AG09319 (cell line): ENCODE measurements at regions not wholly inside any gene's neighbourhood (a gene's known extent, or its start where the extent isn't known, plus 50 kb on each side); places are given as distances from the start of the nearest gene placed in this dataset.
"Not testable (repeated sequence)": the region's sequence is repeated elsewhere in the genome, so short reads cannot be mapped to it uniquely, and the experiment has no call there.

Experiments
- DNase-seq: peaks from one replicate; pipeline ENCODE4 v3.0.0-alpha.2; 2010; ENCODE audit warnings: low read depth; ENCODE audit errors: extremely low read depth
- CTCF ChIP-seq: IDR thresholded peaks from 2 replicates; pipeline ENCODE4 v1.5.1; 2011; ENCODE audit warnings: low read depth, mild to moderate bottlenecking, inconsistent platforms, low read length, moderate library complexity

- TF ChIP-seq CTCF: no peak
- DNase-seq: no peak
Observed at GRCh38 chr16:21339941-21340340, 61.9 kb upstream of the CRYM start.

DNA sequence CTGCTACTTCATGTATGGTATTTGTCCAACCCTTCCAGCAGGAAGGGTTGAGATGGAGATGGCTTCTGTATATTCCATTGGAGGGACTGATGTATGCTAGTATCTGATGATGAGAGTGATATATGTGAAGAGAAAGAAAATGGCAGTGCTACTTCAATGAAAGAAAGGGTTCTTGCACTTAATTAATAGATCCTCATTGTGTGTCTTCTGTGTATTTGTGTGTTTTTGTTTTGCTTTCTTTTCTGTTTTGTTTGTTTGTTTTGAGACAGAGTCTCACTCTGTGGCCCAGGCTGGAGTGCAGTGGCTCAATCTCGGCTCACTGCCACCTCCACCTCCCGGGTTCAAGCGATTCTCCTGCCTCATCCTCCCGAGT, 61.2 kb upstream of the CRYM start:
- no peak for TF ChIP-seq CTCF
- no peak for DNase-seq

DNA sequence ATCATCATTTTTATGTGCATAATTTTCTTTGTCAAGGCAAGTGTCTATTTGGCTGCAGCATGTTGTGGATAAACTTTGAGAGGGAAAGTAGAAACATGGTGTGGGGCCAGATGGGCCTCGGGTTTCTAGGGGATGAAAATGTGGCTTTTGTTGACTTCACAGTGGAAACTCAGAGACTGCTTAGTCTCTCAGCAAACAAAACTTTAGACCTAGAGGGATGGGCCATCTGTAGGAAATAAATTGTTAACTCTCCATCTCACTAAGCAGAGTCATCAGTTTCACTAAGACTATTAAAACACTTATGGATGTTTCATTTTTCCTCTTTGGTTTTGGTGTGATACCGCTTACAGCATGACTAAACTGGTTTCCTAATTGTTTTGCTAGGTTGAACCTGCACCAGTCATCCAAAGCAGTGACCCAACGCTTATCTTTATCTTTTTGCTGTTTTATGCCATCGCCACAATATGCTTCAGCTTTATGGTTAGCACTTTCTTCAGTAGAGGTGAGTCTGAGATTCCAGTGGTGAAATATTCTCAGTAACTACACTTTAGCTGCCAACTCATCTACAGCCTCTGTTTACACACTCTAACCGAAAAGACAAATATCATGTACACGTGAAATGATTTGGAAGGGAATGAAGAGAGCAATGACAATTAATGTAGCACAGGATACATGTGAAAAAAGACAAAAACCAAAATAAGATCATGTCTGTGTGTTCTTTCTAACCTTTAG, 60.6 kb upstream of the CRYM start:
- no peak for TF ChIP-seq CTCF
- DNase-seq: no peak

GRCh38 chr16:21336231-21336630, 58.1 kb upstream of the CRYM start:
- DNase-seq: no peak

DNA sequence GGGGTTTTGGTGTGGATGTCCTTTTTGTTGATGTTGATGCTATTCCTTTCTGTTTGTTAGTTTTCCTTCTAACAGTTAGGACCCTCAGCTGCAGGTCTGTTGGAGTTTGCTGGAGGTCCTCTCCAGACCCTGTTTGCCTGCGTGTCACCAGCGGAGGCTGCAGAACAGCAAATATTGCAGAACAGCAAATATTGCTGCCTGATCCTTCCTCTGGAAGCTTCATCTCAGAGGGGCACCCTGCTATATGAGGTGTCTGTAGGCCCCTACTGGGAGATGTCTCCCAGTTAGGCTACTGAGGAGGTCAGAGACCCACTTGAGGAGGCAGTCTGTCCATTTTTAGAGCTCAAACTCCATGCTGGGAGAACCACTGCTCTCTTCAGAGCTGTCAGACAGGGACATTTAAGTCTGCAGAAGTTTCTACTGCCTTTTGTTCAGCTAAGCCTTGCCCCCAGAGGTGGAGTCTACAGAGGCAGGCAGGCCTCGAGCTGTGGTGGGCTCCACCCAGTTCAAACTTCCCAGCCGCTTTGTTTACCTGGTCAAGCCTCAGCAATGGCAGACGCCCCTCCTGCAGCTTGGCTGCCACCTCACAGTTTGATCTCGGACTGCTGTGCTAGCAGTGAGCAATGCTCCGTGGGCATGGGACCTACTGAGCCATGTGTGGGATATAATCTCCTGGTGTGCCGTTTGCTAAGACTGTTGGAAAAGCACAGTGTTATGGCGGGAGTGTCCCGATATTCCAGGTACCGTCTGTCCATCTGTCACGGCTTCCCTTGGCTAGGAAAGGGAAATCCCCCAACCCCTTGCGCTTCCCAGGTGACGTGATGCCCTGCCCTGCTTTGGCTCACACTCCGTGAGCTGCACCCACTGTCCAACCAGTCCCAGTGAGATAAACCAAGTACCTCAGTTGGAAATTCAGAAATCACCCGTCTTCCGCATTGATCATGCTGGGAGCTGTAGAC, 56.4 kb upstream of the CRYM start:
- DNase-seq: not testable (repeated sequence)

More at GRCh38 chr16:21336231-21336630, 58.1 kb upstream of the CRYM start:
- TF ChIP-seq CTCF: no peak

GRCh38 chr16:21333683-21334082, 55.6 kb upstream of the CRYM start:
- DNase-seq: not testable (repeated sequence)
